Kidney epithelial cell (primary cell): ENCODE measurements at regions not wholly inside any gene's neighbourhood (a gene's known extent, or its start where the extent isn't known, plus 50 kb on each side); places are given as distances from the start of the nearest gene placed in this dataset.

Source experiments
- DNase-seq: peaks from one replicate; pipeline ENCODE4 v3.0.0-alpha.2; 2010; ENCODE audit warnings: low read depth
- H3K27me3 ChIP-seq: 2 replicates; pipeline ENCODE4 v1.6.0; 2011; ENCODE audit warnings: low read length; ENCODE audit not compliant: control insufficient read depth, insufficient read depth
- H3K36me3 ChIP-seq: 2 replicates; pipeline ENCODE4 v1.5.1; 2011; ENCODE audit warnings: low read length; ENCODE audit not compliant: control insufficient read depth, insufficient read depth
- H3K4me3 ChIP-seq: 2 replicates; pipeline ENCODE4 v1.5.1; 2011; ENCODE audit warnings: low read depth, mild to moderate bottlenecking, control low read depth, low read length
- CTCF ChIP-seq: IDR thresholded peaks from 2 replicates; pipeline ENCODE4 v1.5.1; 2011; ENCODE audit warnings: mild to moderate bottlenecking, moderate library complexity, low read length, control low read depth, inconsistent platforms; ENCODE audit not compliant: insufficient read depth, poor library complexity, severe bottlenecking

- no peak overlapping the region for H3K4me3 ChIP-seq
- H3K27me3 ChIP-seq: no peaks in the 10 kb centered on the region
- DNase-seq: no peak
- no peak for TF ChIP-seq CTCF
- no peaks in the 10 kb centered on the region for H3K36me3 ChIP-seq
These were observed 247.5 kb upstream of the GMDS start for GRCh38 chr6:2492686-2493523.

- no peak for DNase-seq
- Histone ChIP-seq H3K27me3 (no peaks in the 10 kb centered on the region), H3K36me3 (no peaks in the 10 kb centered on the region), H3K4me3 (no peak overlapping the region)
- no peak for TF ChIP-seq CTCF
These were observed 245.7 kb upstream of the GMDS start for GRCh38 chr6:2491137-2491536.

GRCh38 chr6:2488578-2488977 lies 243.2 kb upstream of the GMDS start:
- DNase-seq: no peak
- Histone ChIP-seq H3K4me3 (no peak overlapping the region), H3K36me3 (no peaks in the 10 kb centered on the region), H3K27me3 (no peaks in the 10 kb centered on the region)
- TF ChIP-seq CTCF: no peak

- H3K27me3 ChIP-seq: no peaks in the 10 kb centered on the region
- no peak for TF ChIP-seq CTCF
- no peak overlapping the region for H3K4me3 ChIP-seq
- no peak for DNase-seq
- no peaks in the 10 kb centered on the region for H3K36me3 ChIP-seq
These were observed 239.7 kb upstream of the GMDS start for GRCh38 chr6:2485116-2485515.

- Histone ChIP-seq H3K4me3 (no peak overlapping the region), H3K27me3 (no peaks in the 10 kb centered on the region), H3K36me3 (no peaks in the 10 kb centered on the region)
- TF ChIP-seq CTCF: no peak
- no peak for DNase-seq
These were observed 237.4 kb upstream of the GMDS start for GRCh38 chr6:2482773-2483172.

GRCh38 chr6:2481307-2481706 lies 235.9 kb upstream of the GMDS start:
- Histone ChIP-seq H3K4me3 (no peak overlapping the region), H3K36me3 (no peaks in the 10 kb centered on the region), H3K27me3 (no peaks in the 10 kb centered on the region)
- no peak for DNase-seq
- TF ChIP-seq CTCF: no peak
